ENCODE measurements at regions not wholly inside any gene's neighbourhood (a gene's known extent, or its start where the extent isn't known, plus 50 kb on each side); places are given as distances from the start of the nearest gene placed in this dataset.
"Not testable (repeated sequence)": the region's sequence is repeated elsewhere in the genome, so short reads cannot be mapped to it uniquely, and the experiment has no call there.

DNA sequence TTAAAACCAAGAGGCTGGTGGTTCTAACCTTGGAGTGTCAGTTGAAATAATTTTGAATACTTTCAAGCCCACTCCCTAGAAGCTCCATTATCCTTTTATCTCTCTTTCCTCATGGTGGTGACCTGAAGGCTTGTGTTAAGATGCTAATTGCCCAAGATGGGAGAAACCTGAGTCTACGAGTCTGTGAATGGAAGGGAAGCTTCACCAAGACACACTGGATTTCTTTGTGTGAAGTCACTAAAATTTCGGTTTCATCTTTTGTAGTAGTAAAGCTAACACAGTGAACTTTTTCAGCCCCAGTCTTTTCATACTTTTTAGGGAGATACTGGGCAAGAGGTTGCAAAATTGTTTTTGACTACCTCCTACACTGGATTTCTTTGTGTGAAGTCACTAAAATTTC lies 351.4 kb upstream of the AADAT start:
- DNase-seq (ENCODE audit: low spot score); FAIRE-seq: not testable (repeated sequence)

GRCh38 chr4:170428929-170429328 lies 339.2 kb upstream of the AADAT start:
- DNase-seq (ENCODE audit: low spot score): no peak
- FAIRE-seq: no peak

- FAIRE-seq: no peak
- DNase-seq (ENCODE audit: low spot score): no peak
These were observed 335.9 kb upstream of the AADAT start for GRCh38 chr4:170425521-170426143.

DNA sequence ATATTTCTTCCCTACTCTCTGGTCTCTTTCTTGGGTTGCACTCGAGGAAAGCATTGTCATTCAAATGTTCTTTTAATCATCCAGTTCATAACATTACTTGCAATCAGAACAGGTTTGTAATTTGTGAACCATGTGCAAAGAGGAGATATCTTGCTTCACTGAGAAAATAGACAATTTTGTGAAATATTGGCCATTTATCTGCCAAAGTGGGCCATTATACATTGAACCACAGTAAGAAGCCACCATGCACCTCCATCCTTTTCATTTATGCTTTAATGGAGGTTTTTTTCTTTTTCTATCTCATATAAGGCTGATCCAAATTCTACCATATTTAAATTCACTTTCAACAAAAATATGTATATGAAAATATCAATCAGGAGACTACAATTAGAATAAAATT lies 335.3 kb upstream of the AADAT start:
- no peak for FAIRE-seq

GRCh38 chr4:170423137-170423536 lies 333.4 kb upstream of the AADAT start:
- DNase-seq (ENCODE audit: low spot score) (peak; percentile 14), FAIRE-seq (no peak)

More for the DNA sequence above, 335.3 kb upstream of the AADAT start:
- DNase-seq (ENCODE audit: low spot score): no peak

- FAIRE-seq: no peak
- DNase-seq (ENCODE audit: low spot score): no peak
These were observed 330.5 kb upstream of the AADAT start for GRCh38 chr4:170420255-170420693.

GRCh38 chr4:170414961-170415360 lies 325.2 kb upstream of the AADAT start:
- DNase-seq (ENCODE audit: low spot score) (no peak), FAIRE-seq (no peak)

DNA sequence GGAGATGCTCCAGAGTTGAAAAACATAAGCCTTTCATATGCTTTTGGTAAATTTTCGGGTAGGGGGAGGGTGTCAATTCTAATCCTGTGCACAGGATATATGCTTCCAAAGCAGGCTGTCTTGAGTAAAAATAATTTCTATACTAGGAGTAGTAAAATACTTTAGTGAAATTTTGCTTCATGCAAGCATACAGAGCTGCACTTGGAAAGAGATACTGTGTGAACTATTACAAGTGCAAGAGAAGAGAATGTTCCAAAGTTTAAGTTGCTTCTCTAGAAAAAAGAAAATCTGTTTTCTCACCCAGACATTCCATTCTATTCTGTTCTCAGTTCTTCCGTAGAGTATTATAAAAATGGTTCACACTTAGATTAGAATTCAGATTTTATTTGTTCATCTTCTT lies 324.6 kb upstream of the AADAT start:
- no peak for DNase-seq (ENCODE audit: low spot score)
- no peak for FAIRE-seq

GRCh38 chr4:170413951-170414350 lies 324.2 kb upstream of the AADAT start:
- no peak for DNase-seq (ENCODE audit: low spot score)

DNA sequence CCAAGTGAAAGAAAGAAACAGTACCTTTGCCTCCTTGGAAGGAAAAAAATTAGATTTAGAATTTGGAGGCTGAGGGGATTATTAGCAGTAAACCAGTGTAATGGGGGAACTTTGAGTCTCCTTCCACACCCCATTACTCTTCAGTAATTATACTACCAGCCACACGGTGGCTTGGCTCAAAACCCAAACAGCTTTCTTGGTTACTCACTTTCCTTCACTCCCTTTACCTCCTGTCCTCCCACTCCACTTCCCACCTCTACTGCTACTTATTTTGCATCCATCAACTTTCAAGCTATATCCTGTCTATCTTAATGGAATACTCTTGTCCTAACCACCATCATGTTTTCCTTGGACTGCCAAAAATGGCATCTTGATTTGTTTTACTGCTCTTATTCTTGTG lies 310.6 kb upstream of the AADAT start:
- peak; percentile 77 for FAIRE-seq
- DNase-seq (ENCODE audit: low spot score): peak; percentile 41

More at GRCh38 chr4:170413951-170414350, 324.2 kb upstream of the AADAT start:
- no peak for FAIRE-seq

GRCh38 chr4:170399581-170400293 lies 310.0 kb upstream of the AADAT start:
- DNase-seq (ENCODE audit: low spot score) (peak; percentile 13), FAIRE-seq (peak; percentile 82)

DNA sequence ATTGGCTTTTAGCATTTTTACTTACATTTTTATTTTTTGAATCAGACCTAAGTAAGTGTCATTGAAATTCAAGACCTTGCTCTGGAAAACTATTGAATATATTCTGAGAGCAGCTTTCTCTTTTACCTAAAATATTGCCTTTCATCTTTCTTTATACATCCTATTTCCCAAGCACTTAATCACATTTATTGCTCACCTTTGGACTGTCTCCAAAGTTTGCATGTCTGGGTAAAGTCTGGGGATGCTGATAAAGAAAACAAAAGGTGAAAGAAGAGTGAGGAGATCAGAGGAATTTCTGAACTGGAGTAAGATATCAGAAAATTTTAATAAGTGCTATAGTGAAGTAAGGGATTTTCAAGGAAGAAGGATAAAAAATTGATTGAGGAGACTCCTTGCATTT lies 308.5 kb upstream of the AADAT start:
- FAIRE-seq (peak; percentile 44), DNase-seq (ENCODE audit: low spot score) (no peak)

DNA sequence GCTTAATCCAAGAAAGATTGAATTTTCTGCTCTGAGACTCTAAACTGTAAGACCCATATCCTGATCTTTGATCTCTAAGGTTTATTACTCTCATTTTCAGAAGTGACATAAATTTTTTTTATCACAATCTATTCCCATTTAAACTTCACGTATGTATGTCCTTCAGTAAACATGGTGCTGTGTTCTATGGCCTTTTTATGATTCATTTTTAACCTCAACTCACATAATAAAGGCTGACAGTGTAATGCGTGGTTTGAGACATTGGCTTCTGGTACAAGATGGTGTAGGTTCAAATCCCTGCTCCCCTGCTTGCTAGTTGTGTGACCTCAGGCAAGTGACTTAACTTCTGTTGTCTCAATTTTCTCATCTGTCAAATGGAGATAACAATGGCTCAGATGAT lies 306.0 kb upstream of the AADAT start:
- FAIRE-seq (no peak), DNase-seq (ENCODE audit: low spot score) (no peak)

DNA sequence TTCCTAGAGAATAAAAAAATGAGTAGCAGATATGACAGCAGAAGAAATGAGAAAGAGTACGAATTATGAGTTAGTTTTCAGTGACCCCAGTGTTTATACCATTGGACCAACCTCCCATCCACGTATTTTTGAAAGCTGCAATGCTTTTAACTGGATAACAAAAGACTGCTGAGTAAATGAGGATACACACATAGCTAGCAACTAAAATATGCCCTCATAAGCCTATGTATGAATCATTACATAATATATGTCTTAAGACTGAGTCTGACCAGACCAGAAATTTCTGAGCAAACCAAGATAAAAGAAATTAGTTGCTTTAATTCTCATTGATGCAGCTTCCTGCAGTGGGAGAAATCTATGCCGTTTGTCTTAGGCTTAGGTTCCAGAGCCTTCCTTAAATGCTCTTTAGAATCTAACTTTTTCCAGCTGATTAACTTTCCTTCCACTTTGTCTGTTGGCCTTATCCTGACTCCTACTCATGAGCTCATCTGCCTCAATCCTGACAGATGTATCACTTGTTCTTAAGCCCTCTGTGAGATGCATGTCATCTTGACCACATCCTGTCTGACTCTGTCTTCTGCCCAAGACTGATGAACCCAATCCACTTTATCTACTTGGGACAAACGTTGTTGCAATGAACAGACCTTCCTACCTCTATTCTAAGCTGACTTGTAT lies 301.4 kb upstream of the AADAT start:
- DNase-seq (ENCODE audit: low spot score) (peak; percentile 98), FAIRE-seq (peak; percentile 97)

GRCh38 chr4:170389411-170389810 lies 299.7 kb upstream of the AADAT start:
- FAIRE-seq (no peak), DNase-seq (ENCODE audit: low spot score) (no peak)

- DNase-seq (ENCODE audit: low spot score) (peak; percentile 68), FAIRE-seq (peak; percentile 28)
These were observed 298.5 kb upstream of the AADAT start for GRCh38 chr4:170388255-170388654.

DNA sequence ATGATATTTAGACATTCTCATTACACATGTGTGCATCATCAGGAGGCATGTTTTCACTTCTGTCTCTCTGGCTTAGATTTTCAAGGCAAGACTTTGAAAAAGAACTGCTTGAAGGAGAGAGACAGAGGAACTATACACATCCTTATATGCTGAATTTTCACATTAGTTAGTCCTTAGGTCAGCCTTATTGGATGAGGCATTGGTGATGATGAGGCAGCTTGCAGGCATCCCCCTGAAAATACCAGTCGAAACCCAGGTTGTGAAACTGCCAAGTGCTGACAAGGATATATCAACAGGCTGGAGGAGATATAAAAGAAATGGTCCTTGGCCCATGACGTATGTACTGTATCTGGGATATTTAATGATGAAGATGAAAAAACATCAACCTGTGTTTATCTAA lies 297.2 kb upstream of the AADAT start:
- FAIRE-seq (peak; percentile 39), DNase-seq (ENCODE audit: low spot score) (peak; percentile 77)

DNA sequence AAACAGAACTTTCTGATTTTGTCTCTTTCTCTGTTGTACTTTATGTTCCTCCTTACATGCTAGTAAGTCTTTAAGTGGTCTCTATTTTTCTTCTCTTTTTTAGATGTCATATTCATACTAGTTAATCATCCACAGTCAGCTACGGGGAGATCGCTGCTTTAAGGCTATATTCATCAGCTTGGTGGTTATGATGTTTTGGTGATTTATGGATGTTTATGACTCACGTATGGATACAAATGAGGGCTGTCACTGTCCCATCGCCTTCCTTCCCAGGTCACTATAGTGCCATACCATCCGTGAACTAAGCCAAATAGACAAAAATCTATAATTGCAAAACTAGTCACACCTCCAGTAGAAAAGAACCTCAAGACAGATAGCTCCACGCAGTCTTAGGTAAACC lies 296.8 kb upstream of the AADAT start:
- DNase-seq (ENCODE audit: low spot score): peak; percentile 83
- FAIRE-seq: peak; percentile 90

GRCh38 chr4:170374770-170375169 lies 285.0 kb upstream of the AADAT start:
- FAIRE-seq: no peak
- no peak for DNase-seq (ENCODE audit: low spot score)

- no peak for DNase-seq (ENCODE audit: low spot score)
- no peak for FAIRE-seq
These were observed 259.2 kb upstream of the AADAT start for GRCh38 chr4:170348945-170349344.

- DNase-seq (ENCODE audit: low spot score); FAIRE-seq: not testable (repeated sequence)
These were observed 257.4 kb upstream of the AADAT start for GRCh38 chr4:170347191-170347590.

- DNase-seq (ENCODE audit: low spot score): peak; percentile 35
- no peak for FAIRE-seq
These were observed 249.8 kb upstream of the AADAT start for GRCh38 chr4:170339522-170339921.

Data from RCC 7860 (cell line).